ENCODE measurements at regions not wholly inside any gene's neighbourhood (a gene's known extent, or its start where the extent isn't known, plus 50 kb on each side); places are given as distances from the start of the nearest gene placed in this dataset.
"Not testable (repeated sequence)": the region's sequence is repeated elsewhere in the genome, so short reads cannot be mapped to it uniquely, and the experiment has no call there.

GRCh38 chr1:199626228-199626627, 401.3 kb upstream of the NR5A2 start:
- POLR2A ChIA-PET; H3K79me2 ChIP-seq (ENCODE audit: insufficient read depth, low read length); H3K9ac ChIP-seq (ENCODE audit: insufficient read depth, low read depth, low read length); H3K9me3 ChIP-seq (ENCODE audit: low read length); BruUV-seq (replicated peaks); H2AFZ ChIP-seq (ENCODE audit: low read length); H3K4me3 ChIP-seq (replicated peaks in 1 of 3; ENCODE audit: insufficient read depth in 1 of 3, low read depth in 2 of 3, low read length in 3 of 3); FAIRE-seq; H4K20me1 ChIP-seq (ENCODE audit: insufficient read depth, low read length); H3K4me2 ChIP-seq (ENCODE audit: low read depth, low read length); H3K4me1 ChIP-seq (ENCODE audit: insufficient read depth, low read length); in situ Hi-C loops (cut with HindIII; ENCODE audit: extremely low pct_ligation_motif_present, low pct_unique_long_range_greater_than_20kb); H3K27ac ChIP-seq (ENCODE audit: extremely low read length, insufficient read depth, low read length); DNase-seq (ENCODE audit: low spot score); H3K27me3 ChIP-seq (ENCODE audit: control insufficient read depth in 1 of 2, insufficient read depth in 2 of 2, low read length in 2 of 2); ATAC-seq; CTCF ChIA-PET (ENCODE audit: low intra/inter-chr PET ratio, low total read pairs); H3K36me3 ChIP-seq (replicated peaks in 1 of 2; ENCODE audit: control insufficient read depth in 1 of 2, insufficient read depth in 2 of 2, low read length in 2 of 2); intact Hi-C loops (cut with micrococcal nuclease; ENCODE audit: unreplicated experiment): not testable (repeated sequence)
- WGBS (ENCODE audit: low lambda C conversion rate) = 42% methylated on average over 3 of the region's 3 CpGs

- Histone ChIP-seq H3K9ac (ENCODE audit: insufficient read depth, low read depth, low read length) (no peak overlapping the region), H3K27ac (ENCODE audit: extremely low read length, insufficient read depth, low read length) (no peak overlapping the region), H3K9me3 (ENCODE audit: low read length) (no peaks in the 10 kb centered on the region), H3K4me3 (replicated peaks in 1 of 3; ENCODE audit: insufficient read depth in 1 of 3, low read depth in 2 of 3, low read length in 3 of 3) (no peak overlapping the region), H4K20me1 (ENCODE audit: insufficient read depth, low read length) (no peaks in the 10 kb centered on the region), H3K79me2 (ENCODE audit: insufficient read depth, low read length) (no peaks in the 10 kb centered on the region), H3K27me3 (ENCODE audit: control insufficient read depth in 1 of 2, insufficient read depth in 2 of 2, low read length in 2 of 2) (no peaks in the 10 kb centered on the region), H3K4me2 (ENCODE audit: low read depth, low read length) (no peak overlapping the region), H3K36me3 (replicated peaks in 1 of 2; ENCODE audit: control insufficient read depth in 1 of 2, insufficient read depth in 2 of 2, low read length in 2 of 2) (no peaks in the 10 kb centered on the region), H3K4me1 (ENCODE audit: insufficient read depth, low read length) (no peaks in the 10 kb centered on the region), H2AFZ (ENCODE audit: low read length) (no peak overlapping the region)
- 2% methylated on average over 4 of the region's 4 CpGs for WGBS (ENCODE audit: low lambda C conversion rate)
- FAIRE-seq = no peak
- DNase-seq (ENCODE audit: low spot score) = no peak
- no TSS peak for BruUV-seq (replicated peaks)
- ATAC-seq = no peak
- in situ Hi-C loops (cut with HindIII; ENCODE audit: extremely low pct_ligation_motif_present, low pct_unique_long_range_greater_than_20kb) (no loop called here), intact Hi-C loops (cut with micrococcal nuclease; ENCODE audit: unreplicated experiment) (no loop called here)
- ChIA-PET CTCF (ENCODE audit: low intra/inter-chr PET ratio, low total read pairs) (no interaction called here), POLR2A (no interaction called here)
- no peak for TF ChIP-seq ZNF564 (CRISPR knock-in tag; IDR thresholded peaks at IDR 0.05)
- TF ChIP-seq SIX1 (CRISPR knock-in tag; IDR thresholded peaks at IDR 0.05; ENCODE audit: borderline replicate concordance) = no peak
- TF ChIP-seq HBP1 (CRISPR knock-in tag; IDR thresholded peaks at IDR 0.05; ENCODE audit: low read depth) = no peak
- TF ChIP-seq ZBTB4 (CRISPR knock-in tag; IDR thresholded peaks at IDR 0.05; ENCODE audit: borderline replicate concordance) = no peak
- TF ChIP-seq ZNF282 (IDR thresholded peaks at IDR 0.05; ENCODE audit: partially characterized antibody) = no peak
- TF ChIP-seq ZSCAN25 (CRISPR knock-in tag; IDR thresholded peaks at IDR 0.05) = no peak
- no peak for TF ChIP-seq ZNF557 (CRISPR knock-in tag; IDR thresholded peaks at IDR 0.05)
- TF ChIP-seq GATAD1 (CRISPR knock-in tag; IDR thresholded peaks at IDR 0.05) = no peak
- TF ChIP-seq RBFOX2 (IDR thresholded peaks at IDR 0.05; ENCODE audit: low read depth, low read length) = no peak
- TF ChIP-seq NCOA2 (CRISPR knock-in tag; IDR thresholded peaks at IDR 0.05) = no peak
- no peak for TF ChIP-seq ZBTB8A (CRISPR knock-in tag; IDR thresholded peaks at IDR 0.05; ENCODE audit: borderline replicate concordance, low read depth)
- no peak for TF ChIP-seq E2F5 (CRISPR knock-in tag; conservative IDR thresholded peaks at IDR 0.05)
Measured at GRCh38 chr1:199629624-199630023, 397.9 kb upstream of the NR5A2 start.
